ENCODE measurements at regions not wholly inside any gene's neighbourhood (a gene's known extent, or its start where the extent isn't known, plus 50 kb on each side); places are given as distances from the start of the nearest gene placed in this dataset.

- TF ChIP-seq CTCF (IDR thresholded peaks at IDR 0.05; ENCODE audit: low read depth, low read length) (no peak), EZH2phosphoT487 (IDR thresholded peaks at IDR 0.05; ENCODE audit: low read depth) (no peak)
Observed at GRCh38 chr7:67843615-67844014, 847.0 kb downstream of the TYW1 start.

Data from OCI-LY3 (cell line).